NCI-H526 (cell line): ENCODE measurements at regions not wholly inside any gene's neighbourhood (a gene's known extent, or its start where the extent isn't known, plus 50 kb on each side); places are given as distances from the start of the nearest gene placed in this dataset.

ENCODE experiments used
- DNase-seq, 2 experiments: peaks; one replicate each; lab custom pipeline; 2025; lab: John Stamatoyannopoulos, UW

DNA sequence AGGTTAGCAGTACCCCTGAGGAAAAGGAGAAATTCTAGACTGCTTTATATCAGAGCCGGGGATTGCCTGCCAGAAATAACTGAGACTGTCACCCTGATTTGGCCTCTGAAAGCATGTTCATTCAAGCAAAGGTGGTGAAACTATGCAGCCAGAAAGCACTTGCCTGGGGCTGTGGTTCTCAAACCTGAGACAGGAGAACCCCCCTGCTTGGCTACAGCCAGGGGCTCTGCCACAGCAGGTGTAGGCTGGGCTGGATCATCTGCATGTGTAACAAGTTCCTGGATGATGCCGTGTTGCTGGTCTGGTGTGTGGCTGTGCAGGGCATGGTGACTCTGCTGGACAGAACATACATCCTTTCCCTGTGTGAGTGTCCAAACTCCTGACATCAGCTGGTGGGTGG, 157.8 kb downstream of the NXNL2 start:
- DNase-seq: no peak

DNA sequence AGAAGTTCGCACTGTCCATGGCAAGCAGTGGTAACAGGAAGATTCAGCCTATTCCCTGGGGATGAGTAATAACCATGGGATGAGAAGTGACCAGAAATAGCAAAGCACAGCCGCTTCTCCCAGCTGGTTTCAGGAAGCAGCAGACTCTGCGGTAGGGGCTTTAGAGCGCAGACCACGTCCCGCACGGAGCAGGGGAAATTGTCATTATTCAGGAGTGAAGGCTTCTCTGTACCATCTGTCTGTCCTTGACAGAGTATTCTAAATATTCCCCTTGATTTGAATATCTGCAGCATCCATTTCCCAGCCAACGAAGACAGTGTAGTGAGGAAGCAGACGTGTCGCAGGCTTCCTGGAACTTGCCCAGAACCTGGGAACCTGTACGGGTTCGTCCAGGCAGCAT, 159.6 kb downstream of the NXNL2 start:
- peak in 1 of 2 experiments; percentile 6 for DNase-seq

- DNase-seq: no peak
Observed at GRCh38 chr9:88696501-88696900, 161.5 kb downstream of the NXNL2 start.

- DNase-seq: no peak
Observed at GRCh38 chr9:88697764-88698432, 162.9 kb downstream of the NXNL2 start.

GRCh38 chr9:88702985-88703384, 168.0 kb downstream of the NXNL2 start:
- no peak for DNase-seq

GRCh38 chr9:88706193-88707113, 171.5 kb downstream of the NXNL2 start:
- peak; percentile 28 to 70 for DNase-seq

GRCh38 chr9:88710449-88710848, 175.5 kb downstream of the NXNL2 start:
- no peak for DNase-seq

DNA sequence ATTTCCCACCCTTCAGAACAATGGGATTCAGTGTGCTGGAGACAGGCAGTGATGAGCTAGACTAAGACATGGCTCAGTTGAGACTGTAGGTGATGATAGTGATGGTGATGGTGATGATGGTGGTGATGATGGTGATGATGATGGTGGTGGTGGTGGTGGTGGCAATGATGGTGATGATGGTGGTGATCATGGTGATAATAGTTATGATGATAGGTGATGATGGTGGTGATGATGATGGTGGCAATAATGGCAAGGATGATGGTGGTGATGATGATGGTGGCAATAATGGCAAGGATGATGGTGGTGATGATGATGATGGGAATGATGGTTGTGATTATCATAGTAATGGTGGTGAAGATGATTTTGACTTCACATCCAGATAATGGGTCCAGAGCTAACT, 176.7 kb downstream of the NXNL2 start:
- no peak for DNase-seq

GRCh38 chr9:88712484-88712883, 177.5 kb downstream of the NXNL2 start:
- no peak for DNase-seq

GRCh38 chr9:88713010-88713409, 178.0 kb downstream of the NXNL2 start:
- DNase-seq: no peak

GRCh38 chr9:88716596-88717290, 181.8 kb downstream of the NXNL2 start:
- DNase-seq: no peak

- DNase-seq: no peak
Observed at GRCh38 chr9:88721025-88721424, 186.0 kb downstream of the NXNL2 start.

DNA sequence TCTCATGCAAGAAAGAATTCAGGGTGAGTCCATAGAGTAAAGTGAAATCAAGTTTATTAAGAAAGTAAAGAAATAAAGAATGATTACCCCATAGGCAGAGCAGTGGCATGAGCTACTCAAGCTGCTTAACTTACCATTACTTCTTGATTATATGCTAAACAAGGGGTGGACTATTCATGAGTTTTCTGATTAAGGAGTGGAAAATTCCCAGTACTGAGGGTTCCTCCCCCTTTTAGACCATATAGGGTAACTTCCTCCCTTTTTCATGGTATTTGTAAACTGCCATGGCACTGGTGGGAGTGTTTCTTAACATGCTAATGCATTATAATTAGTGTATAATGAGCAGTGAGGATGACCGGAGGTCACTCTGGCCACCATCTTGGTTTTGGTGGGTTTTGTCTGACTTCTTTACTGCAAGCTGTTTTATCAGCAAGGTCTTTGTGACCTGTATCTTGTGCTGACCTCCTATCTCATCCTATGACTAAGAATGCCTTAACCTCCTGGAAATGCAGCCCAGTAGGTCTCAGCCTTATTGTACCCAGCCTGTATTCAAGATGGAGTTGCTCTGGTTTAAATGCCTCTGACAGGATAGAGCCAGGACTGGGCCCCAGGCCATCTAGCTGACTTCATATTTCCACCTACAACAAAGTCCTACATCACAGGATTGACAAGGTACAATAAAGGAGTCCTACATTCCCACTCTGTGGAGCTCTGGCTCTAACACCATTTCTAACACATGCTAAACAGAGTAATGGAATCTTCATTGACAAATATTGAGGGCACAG, 186.7 kb downstream of the NXNL2 start:
- DNase-seq: no peak

- no peak for DNase-seq
Observed at GRCh38 chr9:88722753-88723152, 187.8 kb downstream of the NXNL2 start.

- DNase-seq: no peak
Observed at GRCh38 chr9:88723751-88724150, 188.8 kb downstream of the NXNL2 start.

DNA sequence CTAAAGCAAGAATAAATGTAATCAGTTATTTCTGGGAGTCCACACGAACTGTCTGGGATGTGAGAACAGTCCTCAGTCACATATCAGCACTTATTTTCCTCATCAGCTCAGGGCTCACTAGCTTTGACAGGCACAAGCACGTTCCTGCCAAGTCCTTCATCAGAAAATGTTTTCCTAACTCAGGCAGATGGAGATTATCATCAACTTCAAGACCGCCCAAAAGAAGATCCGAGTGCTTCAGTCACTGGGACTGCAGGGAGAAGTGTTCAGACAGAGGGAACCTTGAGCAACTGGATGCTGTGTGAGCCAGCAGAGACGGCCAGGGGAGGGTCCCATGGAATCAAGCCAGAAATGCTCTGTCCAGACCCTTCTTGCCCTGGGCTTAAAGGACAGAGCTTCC, 189.4 kb downstream of the NXNL2 start:
- DNase-seq: no peak

DNA sequence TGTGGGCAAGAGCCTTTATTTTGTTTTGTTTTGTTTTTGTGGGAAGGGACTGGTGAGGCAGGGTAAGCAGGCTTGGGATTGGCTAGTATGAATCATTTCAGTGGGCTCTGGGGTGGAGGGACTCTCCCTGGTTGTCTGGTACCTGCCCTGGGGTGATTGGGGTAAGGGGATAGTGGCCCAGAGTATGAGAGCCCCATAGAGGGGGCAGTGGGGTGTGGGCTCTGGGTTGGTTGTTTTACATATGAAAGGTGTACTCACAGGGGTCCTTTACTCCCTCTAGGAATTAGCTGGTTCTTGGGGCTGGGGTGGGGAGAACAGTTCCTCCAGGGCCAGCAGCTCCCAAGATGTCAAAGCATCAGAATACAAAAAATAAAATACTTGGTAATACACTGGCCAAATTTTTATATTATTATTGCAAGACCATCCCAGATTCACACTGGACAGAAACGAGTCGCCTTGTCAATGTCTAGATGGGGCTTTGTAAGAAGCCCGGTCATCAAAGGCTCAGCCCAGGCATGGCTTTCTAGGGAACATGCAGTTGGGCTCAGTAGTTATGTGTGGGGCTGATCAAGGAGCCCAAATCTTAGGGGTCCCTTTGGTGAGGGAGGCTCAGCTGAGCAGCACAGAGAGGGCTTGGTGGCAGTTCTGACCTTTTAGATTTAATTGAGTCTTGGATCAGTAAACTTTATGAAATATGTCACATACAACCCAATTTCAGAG, 190.5 kb downstream of the NXNL2 start:
- DNase-seq: no peak

- no peak for DNase-seq
Observed at GRCh38 chr9:88726803-88727202, 191.8 kb downstream of the NXNL2 start.

GRCh38 chr9:88730780-88731179, 195.8 kb downstream of the NXNL2 start:
- no peak for DNase-seq

DNA sequence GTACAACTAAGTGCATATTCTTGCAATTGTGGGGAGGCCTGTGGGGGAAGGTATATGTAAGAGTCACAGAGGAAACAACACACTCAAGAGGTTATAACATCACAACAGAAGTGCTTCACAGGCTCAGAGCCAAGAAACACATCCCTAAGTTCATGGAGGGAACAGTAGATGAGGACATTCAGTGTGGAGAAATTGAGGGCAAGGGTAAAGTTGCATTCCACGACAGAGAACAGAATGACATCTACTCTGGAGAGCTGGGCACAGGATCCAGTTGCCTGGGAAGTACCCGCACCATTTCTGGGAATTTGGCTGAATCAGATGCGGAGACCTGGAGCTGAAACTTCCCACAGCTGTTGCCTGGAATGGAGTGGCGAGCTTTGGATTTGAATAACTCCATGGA, 197.2 kb downstream of the NXNL2 start:
- DNase-seq: no peak
